HG03521 (cell line): ENCODE measurements at regions not wholly inside any gene's neighbourhood (a gene's known extent, or its start where the extent isn't known, plus 50 kb on each side); places are given as distances from the start of the nearest gene placed in this dataset.

Experiments used
- ATAC-seq: cut with Tn5 transposase; IDR thresholded peaks from one replicate; pipeline ENCODE4 v1.9.1; 2021; ENCODE audit warnings: mild to moderate bottlenecking, moderate library complexity; ENCODE audit not compliant: unreplicated experiment

- ATAC-seq = no peak
Observed at GRCh38 chr6:91185072-91185471, 598.2 kb upstream of the MAP3K7 start.

DNA sequence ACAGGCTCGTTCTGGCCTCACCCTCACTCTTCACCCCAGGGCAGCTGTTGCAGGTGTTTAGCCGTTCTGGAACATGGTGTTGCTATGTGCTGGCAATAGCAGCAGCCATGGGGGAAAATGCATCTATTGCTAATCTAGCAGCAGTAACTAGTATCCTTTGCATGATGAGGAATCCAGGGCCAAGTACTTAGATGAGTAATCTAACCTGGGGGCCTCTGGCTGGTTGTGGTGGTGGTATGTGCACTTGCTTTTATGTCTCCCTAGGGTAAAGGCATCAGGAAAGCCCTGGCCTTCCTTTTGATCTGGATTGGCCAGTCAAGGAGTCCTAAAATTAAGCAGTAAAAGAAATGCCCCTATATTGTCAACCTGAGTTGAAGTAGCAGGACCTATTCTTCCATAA, 594.5 kb upstream of the MAP3K7 start:
- no peak for ATAC-seq

GRCh38 chr6:91173651-91174050, 586.8 kb upstream of the MAP3K7 start:
- ATAC-seq = no peak

- ATAC-seq = no peak
Observed at GRCh38 chr6:91173186-91173585, 586.3 kb upstream of the MAP3K7 start.

DNA sequence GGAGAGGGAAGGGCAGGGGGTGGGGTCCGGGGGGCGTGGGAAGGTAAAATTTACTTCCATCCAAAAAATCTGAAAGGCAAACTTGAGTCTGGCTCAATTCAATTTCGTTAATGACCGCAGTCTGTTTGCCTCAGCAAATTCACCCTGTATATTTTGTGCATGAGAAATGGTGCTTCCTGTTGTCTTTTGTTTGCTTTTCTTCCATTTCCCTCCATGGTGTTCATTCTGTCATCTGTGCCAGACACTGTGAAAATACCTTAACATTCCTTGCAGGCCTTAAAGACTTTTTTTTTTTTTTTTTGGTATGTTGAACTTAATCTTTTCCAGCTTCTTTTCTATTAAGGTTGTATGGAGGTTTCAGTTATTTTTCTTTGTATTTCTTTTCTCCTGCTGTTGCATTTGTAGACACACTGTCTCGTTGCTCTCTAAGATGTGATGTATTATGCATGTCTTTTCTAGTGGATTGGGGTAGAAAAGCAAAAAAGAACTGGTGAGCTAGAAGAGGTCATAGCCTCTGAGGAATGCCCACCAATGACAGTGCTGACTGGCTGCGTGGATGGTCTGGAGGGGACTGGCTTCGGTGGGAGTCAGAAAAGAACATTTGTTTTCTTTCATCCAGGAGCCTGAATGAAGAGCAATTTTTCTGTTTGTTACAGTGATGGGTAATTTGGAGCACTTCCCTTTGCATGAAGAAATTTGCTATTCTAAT, 585.0 kb upstream of the MAP3K7 start:
- no peak for ATAC-seq

- ATAC-seq = no peak
Observed at GRCh38 chr6:91167846-91168245, 581.0 kb upstream of the MAP3K7 start.

DNA sequence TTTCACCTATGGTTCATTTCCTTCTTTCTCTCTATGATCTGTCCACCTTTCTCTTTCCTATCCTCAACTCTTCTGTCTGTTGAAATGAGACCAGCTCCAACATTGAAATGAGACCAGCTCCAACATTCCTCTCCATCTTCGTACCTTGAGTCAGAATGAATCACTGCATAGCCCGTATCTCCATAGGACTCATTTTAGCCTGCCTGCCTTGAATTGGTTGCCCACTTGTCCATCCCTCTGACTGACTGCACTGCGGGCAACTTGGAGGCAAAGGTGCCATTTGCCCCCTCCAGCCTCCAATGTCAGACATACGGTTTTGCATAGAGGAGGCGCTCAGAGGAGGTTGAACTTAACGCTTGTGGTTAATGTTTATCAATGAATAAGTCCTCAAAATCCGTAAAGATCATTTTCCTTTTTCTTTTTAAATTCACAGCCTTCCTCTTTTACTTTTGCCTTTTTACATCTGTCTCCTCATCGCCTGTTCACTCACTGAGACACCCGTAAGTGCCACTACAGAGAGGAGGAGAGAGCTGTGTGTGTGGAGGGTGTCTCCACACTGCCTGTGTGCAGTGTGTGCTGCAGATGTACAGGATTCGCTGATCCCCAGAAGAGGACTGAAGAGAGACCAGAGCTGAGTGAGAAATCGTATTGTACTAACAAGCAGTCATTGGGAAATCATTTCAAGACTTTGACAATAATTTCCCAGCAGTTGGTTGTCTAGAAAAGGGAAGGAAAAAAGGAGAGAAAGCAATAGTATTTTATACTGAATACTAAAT, 579.6 kb upstream of the MAP3K7 start:
- no peak for ATAC-seq

- ATAC-seq = no peak
Observed at GRCh38 chr6:91164105-91164504, 577.2 kb upstream of the MAP3K7 start.

GRCh38 chr6:91161246-91161645, 574.4 kb upstream of the MAP3K7 start:
- ATAC-seq = no peak

GRCh38 chr6:91155129-91155785, 568.4 kb upstream of the MAP3K7 start:
- ATAC-seq = no peak

GRCh38 chr6:91152824-91153223, 566.0 kb upstream of the MAP3K7 start:
- ATAC-seq = no peak

GRCh38 chr6:91149956-91150705, 563.3 kb upstream of the MAP3K7 start:
- no peak for ATAC-seq

DNA sequence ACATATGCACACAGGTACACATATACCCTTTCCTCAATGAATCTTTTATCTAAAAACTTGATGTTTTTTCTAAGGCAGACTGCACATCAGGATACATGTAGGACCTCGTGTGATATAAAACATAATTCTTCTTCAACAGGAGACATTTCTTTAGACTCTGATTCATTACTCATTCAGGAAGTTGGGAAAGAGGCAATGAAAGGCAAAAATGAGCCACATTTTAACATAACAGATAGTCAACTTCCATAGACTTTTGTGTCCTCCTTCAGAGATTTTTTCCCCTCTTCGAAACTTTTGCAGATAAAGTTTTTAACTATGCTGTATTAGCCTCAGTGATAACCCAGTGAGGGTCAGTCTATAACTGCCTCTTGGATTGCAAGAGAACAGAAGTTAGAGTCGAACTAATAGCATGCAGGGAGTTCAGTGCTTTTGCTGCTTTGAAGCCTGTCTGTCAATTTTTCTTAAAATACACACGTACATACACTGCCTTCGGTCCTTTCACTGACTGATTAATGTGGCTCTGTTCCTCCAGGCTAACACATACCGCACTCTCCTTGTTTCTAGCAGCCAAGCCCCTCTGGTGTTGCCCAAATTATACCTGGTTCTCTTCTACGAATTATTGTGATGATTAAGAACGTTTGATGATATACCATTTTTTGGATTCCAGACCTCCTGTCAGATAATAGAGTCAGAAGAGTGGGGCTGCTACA, 562.5 kb upstream of the MAP3K7 start:
- ATAC-seq = no peak

GRCh38 chr6:91144126-91144525, 557.3 kb upstream of the MAP3K7 start:
- no peak for ATAC-seq

DNA sequence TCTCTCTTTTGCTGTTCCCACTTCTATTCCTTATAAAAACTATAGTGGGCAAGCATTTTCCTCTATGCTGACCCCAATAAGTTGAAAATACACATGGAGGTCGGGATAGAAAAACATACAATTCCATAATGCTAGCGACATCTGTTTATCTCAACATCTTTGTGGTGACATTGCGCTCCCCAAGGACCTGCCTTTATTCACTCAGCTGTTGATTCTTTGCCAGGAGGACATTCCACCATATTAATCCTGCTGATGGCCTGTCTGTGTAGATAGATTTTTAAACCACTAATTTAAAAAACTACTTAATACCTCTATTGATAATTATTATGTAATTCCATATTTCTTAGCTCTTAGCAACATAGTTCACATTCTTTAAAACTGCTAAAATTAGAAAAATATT, 555.3 kb upstream of the MAP3K7 start:
- no peak for ATAC-seq

DNA sequence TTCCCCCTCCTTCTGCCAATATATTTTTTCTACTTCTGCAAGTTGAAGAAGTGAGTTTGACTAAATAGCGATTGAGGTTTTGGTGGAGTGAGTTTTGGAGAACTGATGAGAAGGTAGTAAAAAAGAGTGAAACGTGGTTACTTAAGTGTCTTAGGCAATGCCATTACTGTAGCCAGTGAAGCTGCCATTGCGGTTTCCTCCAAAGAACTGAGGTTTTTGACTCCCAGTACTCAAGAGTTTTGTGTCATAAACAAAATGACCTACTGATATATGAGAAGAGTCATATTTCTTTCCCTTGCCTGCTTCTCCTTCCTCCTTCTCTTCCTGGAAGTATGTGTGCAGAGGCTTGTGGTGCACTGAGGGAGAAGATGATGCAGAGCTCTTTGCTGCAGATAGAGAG, 554.5 kb upstream of the MAP3K7 start:
- ATAC-seq = no peak

GRCh38 chr6:91140449-91140848, 553.6 kb upstream of the MAP3K7 start:
- no peak for ATAC-seq

- no peak for ATAC-seq
Observed at GRCh38 chr6:91137286-91137685, 550.4 kb upstream of the MAP3K7 start.

- no peak for ATAC-seq
Observed at GRCh38 chr6:91135406-91136103, 548.7 kb upstream of the MAP3K7 start.

DNA sequence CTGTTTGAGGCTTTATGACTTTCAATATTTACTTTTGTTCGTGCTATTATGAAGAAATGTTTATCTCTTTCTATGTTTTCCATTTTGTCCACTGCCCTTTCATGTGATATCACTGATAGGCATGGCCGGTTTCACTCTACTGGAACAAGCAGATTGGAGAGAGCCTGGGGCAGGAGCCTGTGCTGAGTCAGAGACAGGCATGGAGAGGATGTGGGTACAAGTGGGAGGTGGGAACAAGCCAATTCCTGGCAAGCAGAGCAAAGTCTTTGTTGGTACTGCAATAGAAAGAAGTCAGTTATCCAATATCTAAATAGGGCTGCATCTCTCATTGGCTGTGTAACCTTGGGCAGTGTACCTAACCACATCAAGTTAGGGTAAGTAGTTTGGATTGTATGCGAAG, 545.6 kb upstream of the MAP3K7 start:
- ATAC-seq = no peak
